ENCODE measurements at regions not wholly inside any gene's neighbourhood (a gene's known extent, or its start where the extent isn't known, plus 50 kb on each side); places are given as distances from the start of the nearest gene placed in this dataset.

GRCh38 chr7:53413021-53413420 lies 377.6 kb downstream of the POM121L12 start:
- H3K4me1 Mint-ChIP-seq, result no peaks in the 10 kb centered on the region
- H3K36me3 Mint-ChIP-seq, result no peaks in the 10 kb centered on the region
- no peak overlapping the region for H3K4me3 Mint-ChIP-seq
- H3K27me3 Mint-ChIP-seq, result no peaks in the 10 kb centered on the region
- no peak for ATAC-seq
- no peak overlapping the region for H3K27ac Mint-ChIP-seq
- peaks cover 7% of the 10 kb centered on the region for H3K9me3 Mint-ChIP-seq

- no peaks in the 10 kb centered on the region for H3K36me3 Mint-ChIP-seq
- peaks cover 11% of the 10 kb centered on the region for H3K9me3 Mint-ChIP-seq
- H3K27ac Mint-ChIP-seq, result no peak overlapping the region
- ATAC-seq, result no peak
- no peaks in the 10 kb centered on the region for H3K4me1 Mint-ChIP-seq
- no peak overlapping the region for H3K4me3 Mint-ChIP-seq
- no peaks in the 10 kb centered on the region for H3K27me3 Mint-ChIP-seq
Observed at GRCh38 chr7:53415816-53416215, 380.4 kb downstream of the POM121L12 start.

- H3K4me3 Mint-ChIP-seq, result no peak overlapping the region
- H3K4me1 Mint-ChIP-seq, result no peaks in the 10 kb centered on the region
- H3K27ac Mint-ChIP-seq, result no peak overlapping the region
- H3K27me3 Mint-ChIP-seq, result no peaks in the 10 kb centered on the region
- ATAC-seq, result no peak
- H3K36me3 Mint-ChIP-seq, result no peaks in the 10 kb centered on the region
- peaks cover 9% of the 10 kb centered on the region for H3K9me3 Mint-ChIP-seq
Observed at GRCh38 chr7:53418834-53419482, 383.5 kb downstream of the POM121L12 start.

- ATAC-seq, result no peak
- Mint-ChIP-seq H3K36me3 (no peaks in the 10 kb centered on the region), H3K4me3 (no peak overlapping the region), H3K27me3 (no peaks in the 10 kb centered on the region), H3K9me3 (peaks cover 9% of the 10 kb centered on the region), H3K4me1 (no peaks in the 10 kb centered on the region), H3K27ac (no peak overlapping the region)
Observed at GRCh38 chr7:53420550-53420949, 385.1 kb downstream of the POM121L12 start.

- no peak overlapping the region for H3K4me3 Mint-ChIP-seq
- peaks cover 4% of the 10 kb centered on the region for H3K9me3 Mint-ChIP-seq
- no peaks in the 10 kb centered on the region for H3K27me3 Mint-ChIP-seq
- no peak for ATAC-seq
- no peaks in the 10 kb centered on the region for H3K4me1 Mint-ChIP-seq
- no peak overlapping the region for H3K27ac Mint-ChIP-seq
- H3K36me3 Mint-ChIP-seq, result no peaks in the 10 kb centered on the region
Observed at GRCh38 chr7:53422291-53422690, 386.9 kb downstream of the POM121L12 start.

GRCh38 chr7:53426145-53426750 lies 390.8 kb downstream of the POM121L12 start:
- no peak for ATAC-seq
- H3K36me3 Mint-ChIP-seq, result no peaks in the 10 kb centered on the region
- no peaks in the 10 kb centered on the region for H3K27me3 Mint-ChIP-seq
- H3K4me1 Mint-ChIP-seq, result no peaks in the 10 kb centered on the region
- no peaks in the 10 kb centered on the region for H3K9me3 Mint-ChIP-seq
- no peak overlapping the region for H3K27ac Mint-ChIP-seq
- no peak overlapping the region for H3K4me3 Mint-ChIP-seq

GRCh38 chr7:53428045-53428444 lies 392.6 kb downstream of the POM121L12 start:
- H3K9me3 Mint-ChIP-seq, result no peaks in the 10 kb centered on the region
- no peak overlapping the region for H3K4me3 Mint-ChIP-seq
- no peaks in the 10 kb centered on the region for H3K36me3 Mint-ChIP-seq
- no peak overlapping the region for H3K27ac Mint-ChIP-seq
- H3K27me3 Mint-ChIP-seq, result no peaks in the 10 kb centered on the region
- ATAC-seq, result no peak
- no peaks in the 10 kb centered on the region for H3K4me1 Mint-ChIP-seq

GRCh38 chr7:53431901-53432300 lies 396.5 kb downstream of the POM121L12 start:
- Mint-ChIP-seq H3K4me3 (no peak overlapping the region), H3K9me3 (peaks cover 1% of the 10 kb centered on the region), H3K27me3 (no peaks in the 10 kb centered on the region), H3K27ac (no peak overlapping the region), H3K36me3 (no peaks in the 10 kb centered on the region), H3K4me1 (no peaks in the 10 kb centered on the region)
- ATAC-seq, result no peak

GRCh38 chr7:53437336-53437735 lies 401.9 kb downstream of the POM121L12 start:
- H3K36me3 Mint-ChIP-seq, result no peaks in the 10 kb centered on the region
- H3K9me3 Mint-ChIP-seq, result peaks cover 12% of the 10 kb centered on the region
- no peak overlapping the region for H3K27ac Mint-ChIP-seq
- no peaks in the 10 kb centered on the region for H3K4me1 Mint-ChIP-seq
- no peaks in the 10 kb centered on the region for H3K27me3 Mint-ChIP-seq
- ATAC-seq, result no peak
- no peak overlapping the region for H3K4me3 Mint-ChIP-seq

- no peaks in the 10 kb centered on the region for H3K36me3 Mint-ChIP-seq
- H3K9me3 Mint-ChIP-seq, result peaks cover 3% of the 10 kb centered on the region
- H3K27ac Mint-ChIP-seq, result no peak overlapping the region
- H3K4me1 Mint-ChIP-seq, result no peaks in the 10 kb centered on the region
- no peak overlapping the region for H3K4me3 Mint-ChIP-seq
- no peaks in the 10 kb centered on the region for H3K27me3 Mint-ChIP-seq
- ATAC-seq, result no peak
Observed at GRCh38 chr7:53446170-53446569, 410.7 kb downstream of the POM121L12 start.

- H3K27me3 Mint-ChIP-seq, result no peaks in the 10 kb centered on the region
- H3K27ac Mint-ChIP-seq, result no peak overlapping the region
- H3K4me3 Mint-ChIP-seq, result no peak overlapping the region
- no peak for ATAC-seq
- no peaks in the 10 kb centered on the region for H3K4me1 Mint-ChIP-seq
- peaks cover 2% of the 10 kb centered on the region for H3K9me3 Mint-ChIP-seq
- no peaks in the 10 kb centered on the region for H3K36me3 Mint-ChIP-seq
Observed at GRCh38 chr7:53458636-53459035, 423.2 kb downstream of the POM121L12 start.

- H3K9me3 Mint-ChIP-seq, result peaks cover 10% of the 10 kb centered on the region
- no peaks in the 10 kb centered on the region for H3K27me3 Mint-ChIP-seq
- no peaks in the 10 kb centered on the region for H3K4me1 Mint-ChIP-seq
- ATAC-seq, result no peak
- H3K27ac Mint-ChIP-seq, result no peak overlapping the region
- no peaks in the 10 kb centered on the region for H3K36me3 Mint-ChIP-seq
- H3K4me3 Mint-ChIP-seq, result no peak overlapping the region
Observed at GRCh38 chr7:53466371-53466770, 430.9 kb downstream of the POM121L12 start.

- ATAC-seq, result no peak
- Mint-ChIP-seq H3K4me1 (no peaks in the 10 kb centered on the region), H3K9me3 (peaks cover 5% of the 10 kb centered on the region), H3K36me3 (no peaks in the 10 kb centered on the region), H3K27me3 (no peaks in the 10 kb centered on the region), H3K4me3 (no peak overlapping the region), H3K27ac (no peak overlapping the region)
Observed at GRCh38 chr7:53470336-53470970, 435.0 kb downstream of the POM121L12 start.

GRCh38 chr7:53473371-53473770 lies 437.9 kb downstream of the POM121L12 start:
- H3K36me3 Mint-ChIP-seq, result no peaks in the 10 kb centered on the region
- no peaks in the 10 kb centered on the region for H3K4me1 Mint-ChIP-seq
- H3K27me3 Mint-ChIP-seq, result no peaks in the 10 kb centered on the region
- ATAC-seq, result no peak
- no peak overlapping the region for H3K27ac Mint-ChIP-seq
- H3K9me3 Mint-ChIP-seq, result peaks cover 9% of the 10 kb centered on the region
- no peak overlapping the region for H3K4me3 Mint-ChIP-seq

- H3K27me3 Mint-ChIP-seq, result no peaks in the 10 kb centered on the region
- H3K9me3 Mint-ChIP-seq, result peaks cover 13% of the 10 kb centered on the region
- no peaks in the 10 kb centered on the region for H3K4me1 Mint-ChIP-seq
- H3K4me3 Mint-ChIP-seq, result no peak overlapping the region
- no peaks in the 10 kb centered on the region for H3K36me3 Mint-ChIP-seq
- no peak for ATAC-seq
- H3K27ac Mint-ChIP-seq, result no peak overlapping the region
Observed at GRCh38 chr7:53475776-53476175, 440.3 kb downstream of the POM121L12 start.

GRCh38 chr7:53476566-53476965 lies 441.1 kb downstream of the POM121L12 start:
- Mint-ChIP-seq H3K4me1 (no peaks in the 10 kb centered on the region), H3K36me3 (no peaks in the 10 kb centered on the region), H3K27me3 (no peaks in the 10 kb centered on the region), H3K27ac (no peak overlapping the region), H3K9me3 (peaks cover 13% of the 10 kb centered on the region), H3K4me3 (no peak overlapping the region)
- ATAC-seq, result no peak

Data from stimulated activated memory B cell treated with anti-CD40 and anti-IgM and Interleukin-4, amounts not matched to agents 10 μg/mL and 1 μg/mL and 100 μg/mL, for 72 hours (primary cell).